Neuronal stem cell (in vitro differentiated cells): ENCODE measurements at regions not wholly inside any gene's neighbourhood (a gene's known extent, or its start where the extent isn't known, plus 50 kb on each side); places are given as distances from the start of the nearest gene placed in this dataset.

ENCODE experiments used
- DNase-seq: peaks from one replicate; pipeline ENCODE4 v3.0.0-alpha.2; 2013; ENCODE audit warnings: low spot score
- H2AFZ ChIP-seq: one replicate; pipeline ENCODE4 v1.6.1; 2013; ENCODE audit warnings: mild to moderate bottlenecking, low read length, inconsistent platforms
- H2AK5ac ChIP-seq: 2 replicates; pipeline ENCODE4 v1.6.1; 2013; ENCODE audit warnings: low read depth, mild to moderate bottlenecking, inconsistent platforms, low read length, moderate library complexity, mixed read lengths
- H2BK120ac ChIP-seq: 2 replicates; pipeline ENCODE4 v1.6.1; 2013; ENCODE audit warnings: low read depth, mild to moderate bottlenecking, inconsistent platforms, low read length, moderate library complexity, mixed read lengths
- H2BK12ac ChIP-seq: one replicate; pipeline ENCODE4 v1.6.1; 2013; ENCODE audit warnings: low read length, inconsistent platforms
- H2BK15ac ChIP-seq: 2 replicates; pipeline ENCODE4 v1.6.1; 2013; ENCODE audit warnings: mild to moderate bottlenecking, low read length, inconsistent platforms, mixed read lengths
- H2BK5ac ChIP-seq: one replicate; pipeline ENCODE4 v1.6.1; 2013; ENCODE audit warnings: inconsistent platforms, mild to moderate bottlenecking, low read length, moderate library complexity
- H3K14ac ChIP-seq: one replicate; pipeline ENCODE4 v1.6.1; 2013; ENCODE audit warnings: low read length, inconsistent platforms
- H3K18ac ChIP-seq: 2 replicates; pipeline ENCODE4 v1.6.1; 2013; ENCODE audit warnings: low read length, inconsistent platforms
- H3K23ac ChIP-seq: 2 replicates; pipeline ENCODE4 v1.6.1; 2013; ENCODE audit warnings: low read depth, mild to moderate bottlenecking, mixed read lengths, low read length, inconsistent platforms; ENCODE audit not compliant: poor library complexity
- H3K27ac ChIP-seq: replicated peaks from 3 replicates; pipeline ENCODE4 v1.5.1; 2013; ENCODE audit warnings: low read length, inconsistent platforms
- H3K27me3 ChIP-seq, 3 experiments: 2 replicates each; pipeline ENCODE4 v1.6.1; 2013; ENCODE audit warnings: low read length in 3 of 3, mild to moderate bottlenecking in 2 of 3, inconsistent platforms in 1 of 3, low read depth in 1 of 3, mixed read lengths in 1 of 3, moderate library complexity in 1 of 3; ENCODE audit not compliant: control insufficient read depth in 3 of 3, insufficient read depth in 3 of 3
- H3K36me3 ChIP-seq, 2 donors: replicated peaks in 1 of 2; 2 replicates each; pipeline ENCODE4 v1.6.1; 2013; ENCODE audit warnings: low read length in 2 of 2; ENCODE audit not compliant: control insufficient read depth in 2 of 2, insufficient read depth in 2 of 2
- H3K4ac ChIP-seq: 2 replicates; pipeline ENCODE4 v1.6.1; 2013; ENCODE audit warnings: inconsistent platforms, mild to moderate bottlenecking, low read length, moderate library complexity
- H3K4me1 ChIP-seq, 2 donors: 1 replicate in 1 of 2; 2 replicates in 1 of 2; pipeline ENCODE4 v1.6.1; 2013; ENCODE audit warnings: low read length in 2 of 2, low read depth in 1 of 2; ENCODE audit not compliant: control insufficient read depth in 2 of 2, insufficient read depth in 1 of 2
- H3K4me2 ChIP-seq: one replicate; pipeline ENCODE4 v1.6.1; 2013; ENCODE audit warnings: mild to moderate bottlenecking, low read length, inconsistent platforms; ENCODE audit not compliant: insufficient read depth, poor library complexity, severe bottlenecking
- H3K4me3 ChIP-seq, 2 donors: 2 replicates each; pipeline ENCODE4 v1.5.1; 2013; ENCODE audit warnings: low read length in 2 of 2, mild to moderate bottlenecking in 2 of 2, inconsistent platforms in 1 of 2, moderate library complexity in 1 of 2
- H3K79me1 ChIP-seq: one replicate; pipeline ENCODE4 v1.6.1; 2013; ENCODE audit warnings: low read depth, mild to moderate bottlenecking, inconsistent platforms, low read length, moderate library complexity
- H3K9ac ChIP-seq: one replicate; pipeline ENCODE4 v1.6.1; 2013; ENCODE audit warnings: mild to moderate bottlenecking, low read depth, low read length, inconsistent platforms; ENCODE audit not compliant: poor library complexity
- H3K9me3 ChIP-seq, 2 donors: replicated peaks in 1 of 2; 2 replicates each; pipeline versions ENCODE3 to v1.6.1; 2013; ENCODE audit warnings: low read length in 2 of 2, mild to moderate bottlenecking in 2 of 2, inconsistent platforms in 1 of 2, low read depth in 1 of 2, mixed read lengths in 1 of 2, moderate library complexity in 1 of 2; ENCODE audit not compliant: control insufficient read depth in 2 of 2, insufficient read depth in 1 of 2
- H4K8ac ChIP-seq: one replicate; pipeline ENCODE4 v1.6.1; 2013; ENCODE audit warnings: low read depth, mild to moderate bottlenecking, inconsistent platforms, low read length, moderate library complexity
- H4K91ac ChIP-seq: one replicate; pipeline ENCODE4 v1.6.1; 2013; ENCODE audit warnings: low read length, low read depth, mild to moderate bottlenecking, inconsistent platforms; ENCODE audit not compliant: poor library complexity
- WGBS, 2 donors: extraction: QIAGEN DNeasy Blood & Tissue Kit; methylation state at CpG; one replicate each; pipeline ENCODE4 v1.1.7; 2013; ENCODE audit warnings: missing lambda C conversion rate in 2 of 2, mixed read lengths in 1 of 2; ENCODE audit not compliant: insufficient read length in 2 of 2, insufficient replicate concordance in 1 of 2; ENCODE audit errors: extremely low coverage in 2 of 2; 5-methylcytosine and 5-hydroxymethylcytosine counted together

DNA sequence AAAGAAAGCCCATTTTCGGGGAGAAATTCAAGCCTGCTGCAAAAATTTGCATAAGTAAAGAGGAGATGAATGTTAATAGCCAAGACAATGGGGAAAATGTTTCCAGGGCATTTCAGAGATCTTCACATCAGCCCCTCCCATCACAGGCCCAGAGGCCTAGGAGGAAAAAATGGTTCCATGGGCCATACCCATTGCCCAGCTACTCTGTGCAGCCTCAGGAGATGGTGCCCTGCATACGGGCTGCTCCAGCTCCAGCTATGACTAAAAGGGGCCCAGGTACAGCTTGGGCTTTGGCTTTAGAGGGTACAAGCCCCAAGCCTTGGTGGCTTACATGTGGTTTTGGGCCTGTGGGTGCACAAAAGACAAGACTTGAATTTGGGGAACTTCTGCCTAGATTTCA, 168.0 kb upstream of the DIPK2B start:
- Histone ChIP-seq H3K14ac (no peak overlapping the region), H3K18ac (no peak overlapping the region), H3K23ac (no peak overlapping the region), H3K79me1 (no peaks in the 10 kb centered on the region), H3K27ac (no peak overlapping the region), H2BK15ac (no peak overlapping the region), H2AFZ (no peak overlapping the region), H2AK5ac (no peak overlapping the region), H4K8ac (no peak overlapping the region), H2BK5ac (no peak overlapping the region), H3K9me3 (peaks cover 0 to 2% of the 10 kb centered on the region in 2 donors), H3K36me3 (no peaks in the 10 kb centered on the region), H3K9ac (no peak overlapping the region), H3K27me3 (no peaks in the 10 kb centered on the region), H3K4me2 (no peak overlapping the region), H3K4me3 (no peak overlapping the region), H2BK12ac (no peak overlapping the region), H3K4ac (no peak overlapping the region), H2BK120ac (no peak overlapping the region), H3K4me1 (no peaks in the 10 kb centered on the region), H4K91ac (no peak overlapping the region)
- no peak for DNase-seq
- whole genome bisulfite sequencing, 2 donors, result no CpG with 5 or more reads among the region's 2 CpGs

DNA sequence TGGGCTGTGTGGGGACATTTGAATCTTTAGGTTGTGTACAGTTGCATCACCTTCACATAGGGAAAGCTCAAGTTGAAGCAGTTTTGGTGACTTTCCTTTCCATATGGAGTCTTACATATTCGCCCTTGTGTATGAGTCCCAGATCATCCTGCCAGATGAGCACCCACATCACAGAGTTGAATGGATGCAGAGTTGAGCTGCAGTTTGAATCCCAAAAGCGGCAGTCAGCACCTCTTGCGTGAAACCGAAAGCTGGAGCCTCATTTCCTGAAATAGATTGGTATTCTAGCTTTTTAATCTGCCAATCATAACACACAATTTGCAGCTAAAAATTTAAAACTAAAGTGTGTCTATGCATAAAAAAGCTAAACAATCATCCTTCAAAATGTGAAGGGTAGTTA, 162.9 kb upstream of the DIPK2B start:
- no peak overlapping the region for H3K18ac ChIP-seq
- WGBS, 2 donors, result no CpG with 5 or more reads among the region's 4 CpGs
- no peak overlapping the region for H3K4ac ChIP-seq
- H3K23ac ChIP-seq, result no peak overlapping the region
- H2AFZ ChIP-seq, result no peak overlapping the region
- no peaks in the 10 kb centered on the region for H3K4me1 ChIP-seq
- no peaks in the 10 kb centered on the region for H3K9me3 ChIP-seq
- H4K91ac ChIP-seq, result no peak overlapping the region
- no peak overlapping the region for H3K27ac ChIP-seq
- H2BK120ac ChIP-seq, result no peak overlapping the region
- no peaks in the 10 kb centered on the region for H3K79me1 ChIP-seq
- no peak overlapping the region for H4K8ac ChIP-seq
- no peak for DNase-seq
- no peak overlapping the region for H2BK12ac ChIP-seq
- no peak overlapping the region for H2BK5ac ChIP-seq
- no peak overlapping the region for H2AK5ac ChIP-seq
- no peaks in the 10 kb centered on the region for H3K27me3 ChIP-seq
- H3K4me2 ChIP-seq, result no peak overlapping the region
- H3K14ac ChIP-seq, result no peak overlapping the region
- H3K9ac ChIP-seq, result no peak overlapping the region
- no peaks in the 10 kb centered on the region for H3K36me3 ChIP-seq
- H3K4me3 ChIP-seq, result no peak overlapping the region
- H2BK15ac ChIP-seq, result no peak overlapping the region

DNA sequence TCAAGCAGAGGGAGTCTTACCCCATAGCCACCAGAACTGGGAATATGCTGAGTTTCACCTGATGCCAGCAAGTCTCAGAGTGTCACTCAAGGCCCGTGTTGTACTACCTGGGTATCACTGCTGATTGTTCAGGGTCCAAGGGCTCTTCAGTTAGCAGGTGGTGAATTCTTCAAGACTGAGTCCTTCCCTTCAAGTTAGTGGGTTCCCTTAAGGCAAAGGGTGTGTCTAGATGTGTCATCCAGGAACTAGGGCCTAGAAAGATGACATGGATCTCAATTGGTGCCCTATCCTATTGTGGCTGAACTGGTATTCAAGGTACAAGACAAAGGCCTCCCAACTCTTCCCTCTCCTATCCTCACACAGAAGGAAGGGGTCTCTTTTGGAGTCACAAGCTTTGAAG, 159.9 kb upstream of the DIPK2B start:
- no peaks in the 10 kb centered on the region for H3K27me3 ChIP-seq
- H3K27ac ChIP-seq, result no peak overlapping the region
- WGBS, 2 donors, result no CpG with 5 or more reads among the region's 1 CpG

DNA sequence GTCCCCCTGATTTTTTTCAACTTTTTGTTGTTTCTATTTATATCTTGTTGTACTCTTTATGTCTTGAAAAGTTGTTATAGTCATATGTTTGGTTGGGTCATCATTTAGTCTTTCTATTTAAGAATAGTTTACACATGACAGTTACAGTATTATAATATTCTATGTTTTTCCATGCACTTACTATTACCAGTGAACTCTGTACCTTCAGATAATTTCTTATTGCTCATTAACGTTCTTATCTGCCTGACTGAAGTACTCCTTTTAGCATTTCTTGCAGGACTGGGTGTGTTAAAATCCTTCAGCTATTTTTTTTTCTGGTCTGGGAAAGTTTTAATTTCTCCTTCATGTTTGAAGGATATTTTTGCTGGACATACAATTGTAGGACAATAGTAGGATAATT, 157.7 kb upstream of the DIPK2B start:
- no peak overlapping the region for H3K4me3 ChIP-seq
- no peak overlapping the region for H3K9ac ChIP-seq
- no peak overlapping the region for H2AFZ ChIP-seq
- H2BK120ac ChIP-seq, result no peak overlapping the region
- H2BK15ac ChIP-seq, result no peak overlapping the region
- H3K4me1 ChIP-seq, result no peaks in the 10 kb centered on the region
- H3K18ac ChIP-seq, result no peak overlapping the region
- no peaks in the 10 kb centered on the region for H3K79me1 ChIP-seq
- no peak overlapping the region for H3K14ac ChIP-seq
- H3K9me3 ChIP-seq, result no peaks in the 10 kb centered on the region
- no peak overlapping the region for H3K23ac ChIP-seq
- no peak overlapping the region for H3K27ac ChIP-seq
- no peak overlapping the region for H2AK5ac ChIP-seq
- no peak for DNase-seq
- no peak overlapping the region for H2BK5ac ChIP-seq
- H4K8ac ChIP-seq, result no peak overlapping the region
- H2BK12ac ChIP-seq, result no peak overlapping the region
- no peaks in the 10 kb centered on the region for H3K27me3 ChIP-seq
- WGBS, 2 donors, result no CpG with 5 or more reads among the region's 1 CpG
- H3K4ac ChIP-seq, result no peak overlapping the region
- H3K36me3 ChIP-seq, result no peaks in the 10 kb centered on the region
- no peak overlapping the region for H4K91ac ChIP-seq
- no peak overlapping the region for H3K4me2 ChIP-seq

More for the DNA sequence above, 159.9 kb upstream of the DIPK2B start:
- Histone ChIP-seq H3K18ac (no peak overlapping the region), H2BK120ac (no peak overlapping the region), H2BK15ac (no peak overlapping the region), H2AK5ac (no peak overlapping the region), H3K14ac (no peak overlapping the region), H4K8ac (no peak overlapping the region), H4K91ac (no peak overlapping the region), H3K4ac (no peak overlapping the region), H3K79me1 (no peaks in the 10 kb centered on the region), H3K9me3 (no peaks in the 10 kb centered on the region), H2BK12ac (no peak overlapping the region), H3K23ac (no peak overlapping the region), H2BK5ac (no peak overlapping the region), H3K4me1 (no peaks in the 10 kb centered on the region), H3K9ac (no peak overlapping the region), H3K4me2 (no peak overlapping the region), H2AFZ (no peak overlapping the region), H3K36me3 (no peaks in the 10 kb centered on the region), H3K4me3 (no peak overlapping the region)
- DNase-seq, result no peak
